ENCODE measurements at regions not wholly inside any gene's neighbourhood (a gene's known extent, or its start where the extent isn't known, plus 50 kb on each side); places are given as distances from the start of the nearest gene placed in this dataset.

GRCh38 chr21:18661842-18662241 is 258.3 kb upstream of the TMPRSS15 start:
- H3K9ac ChIP-seq (ENCODE audit: extremely low read depth, low read length, poor library complexity, severe bottlenecking), result no peak overlapping the region
- Mint-ChIP-seq H3K4me3 (no peak overlapping the region), H3K9me3 (no peaks in the 10 kb centered on the region), H3K27ac (no peak overlapping the region), H3K27me3 (ENCODE audit: insufficient read depth) (no peaks in the 10 kb centered on the region), H3K36me3 (ENCODE audit: low read depth) (no peaks in the 10 kb centered on the region), H3K4me1 (peaks cover 7% of the 10 kb centered on the region)
- H3K4me3 ChIP-seq (ENCODE audit: low read length), result no peak overlapping the region
- no peaks in the 10 kb centered on the region for H3K27me3 ChIP-seq (ENCODE audit: control insufficient read depth, insufficient read depth, low read length, poor library complexity, severe bottlenecking)
- no peak overlapping the region for H3K27ac ChIP-seq (ENCODE audit: low read depth, low read length)
- 74 to 100% methylated on average over 2 to 3 of the region's 3 CpGs for WGBS, 2 experiments (ENCODE audit: insufficient coverage in 1 of 2, insufficient read length in 1 of 2)
- H3K4me1 ChIP-seq (ENCODE audit: control insufficient read depth, insufficient read depth, low read length), result peaks cover 9% of the 10 kb centered on the region
- no peak for DNase-seq
- no peaks in the 10 kb centered on the region for H3K9me3 ChIP-seq (ENCODE audit: control insufficient read depth, low read length)
- no peaks in the 10 kb centered on the region for H3K36me3 ChIP-seq (ENCODE audit: control insufficient read depth, insufficient read depth, low read length)
- no peak for TF ChIP-seq CTCF (conservative IDR thresholded peaks at IDR 0.05)

GRCh38 chr21:18663663-18664062 is 260.1 kb upstream of the TMPRSS15 start:
- H3K27ac ChIP-seq (ENCODE audit: low read depth, low read length), result no peak overlapping the region
- Mint-ChIP-seq H3K36me3 (ENCODE audit: low read depth) (no peaks in the 10 kb centered on the region), H3K27ac (no peak overlapping the region), H3K4me1 (peaks cover 7% of the 10 kb centered on the region), H3K9me3 (no peaks in the 10 kb centered on the region), H3K27me3 (ENCODE audit: insufficient read depth) (no peaks in the 10 kb centered on the region), H3K4me3 (no peak overlapping the region)
- peaks cover 9% of the 10 kb centered on the region for H3K4me1 ChIP-seq (ENCODE audit: control insufficient read depth, insufficient read depth, low read length)
- no peak for DNase-seq
- no peaks in the 10 kb centered on the region for H3K27me3 ChIP-seq (ENCODE audit: control insufficient read depth, insufficient read depth, low read length, poor library complexity, severe bottlenecking)
- H3K36me3 ChIP-seq (ENCODE audit: control insufficient read depth, insufficient read depth, low read length), result no peaks in the 10 kb centered on the region
- no peak overlapping the region for H3K4me3 ChIP-seq (ENCODE audit: low read length)
- no peaks in the 10 kb centered on the region for H3K9me3 ChIP-seq (ENCODE audit: control insufficient read depth, low read length)
- H3K9ac ChIP-seq (ENCODE audit: extremely low read depth, low read length, poor library complexity, severe bottlenecking), result no peak overlapping the region
- 89% methylated on average over 3 of the region's 3 CpGs; no CpG with 5 or more reads in 1 of the 2 experiments for WGBS, 2 experiments (ENCODE audit: insufficient coverage in 1 of 2, insufficient read length in 1 of 2)
- TF ChIP-seq CTCF (conservative IDR thresholded peaks at IDR 0.05), result no peak

- H3K36me3 ChIP-seq (ENCODE audit: control insufficient read depth, insufficient read depth, low read length), result no peaks in the 10 kb centered on the region
- no peaks in the 10 kb centered on the region for H3K9me3 ChIP-seq (ENCODE audit: control insufficient read depth, low read length)
- H3K27ac ChIP-seq (ENCODE audit: low read depth, low read length), result no peak overlapping the region
- Mint-ChIP-seq H3K9me3 (no peaks in the 10 kb centered on the region), H3K36me3 (ENCODE audit: low read depth) (no peaks in the 10 kb centered on the region), H3K4me3 (no peak overlapping the region), H3K27ac (no peak overlapping the region), H3K27me3 (ENCODE audit: insufficient read depth) (no peaks in the 10 kb centered on the region), H3K4me1 (peaks cover 6% of the 10 kb centered on the region)
- H3K27me3 ChIP-seq (ENCODE audit: control insufficient read depth, insufficient read depth, low read length, poor library complexity, severe bottlenecking), result no peaks in the 10 kb centered on the region
- no peak overlapping the region for H3K4me3 ChIP-seq (ENCODE audit: low read length)
- H3K4me1 ChIP-seq (ENCODE audit: control insufficient read depth, insufficient read depth, low read length), result peaks cover 2% of the 10 kb centered on the region
- 90 to 100% methylated on average over 1 of the region's 1 CpG for WGBS, 2 experiments (ENCODE audit: insufficient coverage in 1 of 2, insufficient read length in 1 of 2)
- no peak for DNase-seq
- no peak overlapping the region for H3K9ac ChIP-seq (ENCODE audit: extremely low read depth, low read length, poor library complexity, severe bottlenecking)
- TF ChIP-seq CTCF (conservative IDR thresholded peaks at IDR 0.05), result no peak
Measured at GRCh38 chr21:18666725-18667124, 263.1 kb upstream of the TMPRSS15 start.

All from endodermal cell (in vitro differentiated cells).